Hematopoietic multipotent progenitor cell treated with erythropoietin and hydrocortisone succinate and interleukin-3 and kit ligand, for 17 days (in vitro differentiated cells): ENCODE measurements at regions not wholly inside any gene's neighbourhood (a gene's known extent, or its start where the extent isn't known, plus 50 kb on each side); places are given as distances from the start of the nearest gene placed in this dataset.

Experiments
- DNase-seq: peaks from one replicate; pipeline ENCODE4 v3.0.0-alpha.2; 2015; ENCODE audit warnings: low spot score

GRCh38 chr22:48256776-48257684 lies 1494.6 kb downstream of the TBC1D22A start:
- no peak for DNase-seq

- no peak for DNase-seq
Measured at GRCh38 chr22:48256041-48256739, 1493.7 kb downstream of the TBC1D22A start.

GRCh38 chr22:48254311-48254873 lies 1491.9 kb downstream of the TBC1D22A start:
- no peak for DNase-seq

GRCh38 chr22:48253573-48253972 lies 1491.1 kb downstream of the TBC1D22A start:
- DNase-seq: no peak

GRCh38 chr22:48253136-48253535 lies 1490.7 kb downstream of the TBC1D22A start:
- DNase-seq: no peak

- DNase-seq: no peak
Measured at GRCh38 chr22:48251629-48252028, 1489.2 kb downstream of the TBC1D22A start.

GRCh38 chr22:48250937-48251530 lies 1488.6 kb downstream of the TBC1D22A start:
- DNase-seq: no peak

GRCh38 chr22:48250286-48250895 lies 1487.9 kb downstream of the TBC1D22A start:
- no peak for DNase-seq

GRCh38 chr22:48249713-48250268 lies 1487.3 kb downstream of the TBC1D22A start:
- DNase-seq: no peak

- DNase-seq: no peak
Measured at GRCh38 chr22:48248901-48249455, 1486.5 kb downstream of the TBC1D22A start.

GRCh38 chr22:48247829-48248228 lies 1485.4 kb downstream of the TBC1D22A start:
- DNase-seq: no peak

- DNase-seq: no peak
Measured at GRCh38 chr22:48245196-48245485, 1482.7 kb downstream of the TBC1D22A start.

GRCh38 chr22:48244388-48245195 lies 1482.1 kb downstream of the TBC1D22A start:
- no peak for DNase-seq

GRCh38 chr22:48242461-48242864 lies 1480.0 kb downstream of the TBC1D22A start:
- no peak for DNase-seq

- no peak for DNase-seq
Measured at GRCh38 chr22:48241658-48242057, 1479.2 kb downstream of the TBC1D22A start.

GRCh38 chr22:48240935-48241230 lies 1478.4 kb downstream of the TBC1D22A start:
- DNase-seq: no peak

GRCh38 chr22:48240148-48240934 lies 1477.9 kb downstream of the TBC1D22A start:
- DNase-seq: no peak

- DNase-seq: no peak
Measured at GRCh38 chr22:48239461-48240147, 1477.2 kb downstream of the TBC1D22A start.

GRCh38 chr22:48238966-48239365 lies 1476.5 kb downstream of the TBC1D22A start:
- DNase-seq: no peak
